Activated naive CD8-positive, alpha-beta T cell treated with anti-CD3 and anti-CD28 coated beads, Interleukin-2, amount 50 U/mL, for 24 hours (primary cell): ENCODE measurements at regions not wholly inside any gene's neighbourhood (a gene's known extent, or its start where the extent isn't known, plus 50 kb on each side); places are given as distances from the start of the nearest gene placed in this dataset.

Experiments used
- ATAC-seq: fragments of 150-1000 bp; cut with Tn5 transposase; one replicate; pipeline ENCODE4 v1.10.0; 2021
- DNase-seq: peaks from one replicate; pipeline ENCODE4 v3.0.0; 2021
- H3K27ac Mint-ChIP-seq: one replicate; pipeline ENCODE4 v1.8.0; 2021; ENCODE audit warnings: mild to moderate bottlenecking, mixed read lengths
- H3K27me3 Mint-ChIP-seq: one replicate; pipeline ENCODE4 v1.8.0; 2021; ENCODE audit warnings: mixed read lengths
- H3K36me3 Mint-ChIP-seq: one replicate; pipeline ENCODE4 v1.8.0; 2021; ENCODE audit warnings: low read depth, mixed read lengths
- H3K4me1 Mint-ChIP-seq: one replicate; pipeline ENCODE4 v1.8.0; 2021; ENCODE audit warnings: mixed read lengths
- H3K4me3 Mint-ChIP-seq: one replicate; pipeline ENCODE4 v1.8.0; 2021; ENCODE audit warnings: mild to moderate bottlenecking, moderate library complexity, mixed read lengths
- H3K9me3 Mint-ChIP-seq: one replicate; pipeline ENCODE4 v1.8.0; 2021; ENCODE audit warnings: mixed read lengths

DNA sequence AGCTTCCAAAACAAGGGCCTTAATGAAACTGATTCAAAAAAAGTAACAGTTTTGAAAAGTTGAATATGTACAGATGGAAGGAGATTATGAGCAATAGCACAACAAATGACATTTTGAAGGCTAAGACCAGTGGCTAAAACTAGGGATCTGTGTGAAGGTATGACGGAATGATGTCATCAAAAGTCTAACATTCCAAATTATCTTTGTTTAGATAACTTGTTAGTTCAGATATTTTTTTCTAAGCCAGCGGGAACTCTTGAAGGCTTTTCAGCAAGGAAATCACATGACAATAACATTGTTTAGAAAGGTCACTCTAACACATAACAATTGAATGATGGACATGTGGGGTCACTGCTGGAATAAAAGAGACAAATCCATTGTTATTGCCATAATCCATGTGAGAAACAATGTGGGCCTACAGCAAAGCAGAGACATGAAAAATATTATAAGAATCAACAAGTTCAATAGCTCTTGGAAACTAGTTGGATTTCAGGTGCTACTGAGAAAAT, 260.5 kb downstream of the CASP12 start:
- Mint-ChIP-seq H3K9me3 (peaks cover 4% of the 10 kb centered on the region), H3K27ac (no peak overlapping the region), H3K27me3 (no peaks in the 10 kb centered on the region), H3K4me3 (no peak overlapping the region), H3K4me1 (no peaks in the 10 kb centered on the region), H3K36me3 (no peaks in the 10 kb centered on the region)
- no peak for ATAC-seq
- no peak for DNase-seq

- H3K27me3 Mint-ChIP-seq, result no peaks in the 10 kb centered on the region
- no peaks in the 10 kb centered on the region for H3K9me3 Mint-ChIP-seq
- no peak overlapping the region for H3K27ac Mint-ChIP-seq
- H3K36me3 Mint-ChIP-seq, result no peaks in the 10 kb centered on the region
- H3K4me1 Mint-ChIP-seq, result no peaks in the 10 kb centered on the region
- no peak for DNase-seq
- H3K4me3 Mint-ChIP-seq, result no peak overlapping the region
- no peak for ATAC-seq
Observed at GRCh38 chr11:104633226-104633625, 265.0 kb downstream of the CASP12 start.

DNA sequence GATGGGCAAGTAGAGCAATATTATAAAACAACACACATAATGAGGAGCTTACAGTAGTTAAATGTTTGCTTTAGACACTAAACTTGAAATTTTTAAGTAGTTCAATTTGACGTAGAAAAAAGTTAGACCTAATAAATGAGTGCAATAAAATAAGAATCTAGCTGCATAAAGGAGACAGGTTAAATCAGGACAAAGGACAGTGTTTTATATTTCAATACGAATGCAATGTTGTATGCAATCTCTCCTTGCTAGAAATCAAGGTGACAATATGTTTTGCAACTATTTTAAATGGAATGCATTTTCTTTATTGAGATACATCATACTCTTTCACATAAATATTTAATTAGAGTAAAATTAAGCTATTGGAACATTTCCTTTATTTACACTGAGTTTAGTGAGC, 267.9 kb downstream of the CASP12 start:
- H3K27me3 Mint-ChIP-seq, result no peaks in the 10 kb centered on the region
- H3K4me3 Mint-ChIP-seq, result no peak overlapping the region
- no peaks in the 10 kb centered on the region for H3K36me3 Mint-ChIP-seq
- H3K4me1 Mint-ChIP-seq, result no peaks in the 10 kb centered on the region
- H3K27ac Mint-ChIP-seq, result no peak overlapping the region
- H3K9me3 Mint-ChIP-seq, result no peaks in the 10 kb centered on the region
- ATAC-seq, result no peak
- DNase-seq, result no peak

DNA sequence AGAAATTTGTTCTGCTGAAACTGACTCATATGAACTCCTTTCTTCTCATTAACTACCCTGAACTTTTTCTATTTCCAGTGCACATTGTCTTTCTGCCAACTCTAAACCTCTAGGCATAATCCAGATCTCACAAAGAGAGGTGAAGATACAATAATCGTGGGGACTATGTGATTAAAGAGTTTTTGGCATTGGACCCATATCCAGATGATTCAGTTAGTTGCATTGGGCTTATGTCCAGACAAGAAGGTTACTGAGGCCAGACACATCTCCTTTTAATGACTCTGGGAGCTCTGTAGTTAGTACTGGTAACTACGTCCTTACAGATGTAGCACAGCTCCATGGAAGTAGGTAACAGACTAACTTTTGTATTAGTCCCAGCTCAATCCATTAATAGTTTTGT, 273.0 kb downstream of the CASP12 start:
- ATAC-seq (no peak), DNase-seq (no peak)
- Mint-ChIP-seq H3K4me1 (peaks cover 29% of the 10 kb centered on the region), H3K27me3 (no peaks in the 10 kb centered on the region), H3K4me3 (no peak overlapping the region), H3K27ac (peak overlapping the region; percentile 16), H3K36me3 (peaks cover 4% of the 10 kb centered on the region), H3K9me3 (peaks cover 19% of the 10 kb centered on the region)

DNA sequence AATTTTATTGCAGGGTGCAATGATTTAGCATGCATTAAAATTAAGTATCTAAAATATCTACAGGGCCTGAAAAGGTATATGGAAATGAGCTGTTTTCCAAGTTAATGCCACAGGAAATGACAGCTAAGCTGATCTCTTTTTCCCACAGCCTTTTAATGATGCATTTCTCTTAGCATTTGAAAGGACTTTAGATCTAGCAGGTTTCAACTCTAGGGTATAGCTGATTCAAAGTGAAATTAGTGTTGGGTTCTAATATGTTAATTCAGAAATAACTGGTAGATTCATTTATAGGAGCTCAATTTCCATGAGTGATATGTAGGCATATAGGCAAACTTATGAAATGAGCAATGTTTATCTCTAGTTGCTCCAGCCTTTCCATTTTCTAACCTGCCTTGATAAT, 274.2 kb downstream of the CASP12 start:
- no peaks in the 10 kb centered on the region for H3K27me3 Mint-ChIP-seq
- H3K4me3 Mint-ChIP-seq, result peak overlapping the region; percentile 18
- peaks cover 19% of the 10 kb centered on the region for H3K9me3 Mint-ChIP-seq
- peaks cover 29% of the 10 kb centered on the region for H3K4me1 Mint-ChIP-seq
- DNase-seq (no peak), ATAC-seq (peak; percentile 89)
- peaks cover 4% of the 10 kb centered on the region for H3K36me3 Mint-ChIP-seq
- peak overlapping the region; percentile 73 for H3K27ac Mint-ChIP-seq

GRCh38 chr11:104623518-104623917, 274.7 kb downstream of the CASP12 start:
- H3K27ac Mint-ChIP-seq, result peak overlapping the region; percentile 73
- H3K27me3 Mint-ChIP-seq, result no peaks in the 10 kb centered on the region
- H3K9me3 Mint-ChIP-seq, result peaks cover 19% of the 10 kb centered on the region
- peaks cover 29% of the 10 kb centered on the region for H3K4me1 Mint-ChIP-seq
- H3K36me3 Mint-ChIP-seq, result peaks cover 4% of the 10 kb centered on the region
- ATAC-seq, result no peak
- H3K4me3 Mint-ChIP-seq, result no peak overlapping the region
- DNase-seq, result no peak

DNA sequence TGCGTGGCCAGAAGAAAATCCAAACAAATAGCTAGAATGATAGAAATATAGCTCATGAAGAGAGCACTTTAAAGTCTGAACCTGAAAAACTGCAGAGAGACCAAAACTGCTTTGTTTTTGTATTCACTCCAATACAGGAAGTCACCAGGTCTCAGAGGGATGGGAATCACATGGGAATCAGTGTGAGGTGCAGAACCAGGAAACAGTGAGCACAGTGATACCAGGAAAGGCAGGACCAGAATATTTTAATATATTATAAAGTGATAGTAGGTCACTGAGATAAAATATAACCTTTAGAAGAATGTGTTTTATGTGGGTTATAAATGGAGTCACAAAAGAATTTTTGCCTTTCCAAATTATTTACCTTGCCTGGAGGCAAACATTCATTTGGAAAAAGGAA, 277.3 kb downstream of the CASP12 start:
- H3K9me3 Mint-ChIP-seq, result peaks cover 30% of the 10 kb centered on the region
- DNase-seq, result no peak
- H3K27me3 Mint-ChIP-seq, result no peaks in the 10 kb centered on the region
- no peak overlapping the region for H3K4me3 Mint-ChIP-seq
- ATAC-seq, result no peak
- peaks cover 4% of the 10 kb centered on the region for H3K36me3 Mint-ChIP-seq
- peaks cover 29% of the 10 kb centered on the region for H3K4me1 Mint-ChIP-seq
- H3K27ac Mint-ChIP-seq, result no peak overlapping the region

- H3K4me3 Mint-ChIP-seq, result no peak overlapping the region
- peaks cover 33% of the 10 kb centered on the region for H3K9me3 Mint-ChIP-seq
- DNase-seq, result no peak
- no peak overlapping the region for H3K27ac Mint-ChIP-seq
- no peak for ATAC-seq
- H3K36me3 Mint-ChIP-seq, result peaks cover 4% of the 10 kb centered on the region
- peaks cover 26% of the 10 kb centered on the region for H3K4me1 Mint-ChIP-seq
- H3K27me3 Mint-ChIP-seq, result no peaks in the 10 kb centered on the region
Observed at GRCh38 chr11:104619751-104620150, 278.5 kb downstream of the CASP12 start.

GRCh38 chr11:104618954-104619353, 279.3 kb downstream of the CASP12 start:
- no peak overlapping the region for H3K27ac Mint-ChIP-seq
- peaks cover 4% of the 10 kb centered on the region for H3K36me3 Mint-ChIP-seq
- ATAC-seq (no peak), DNase-seq (no peak)
- peaks cover 32% of the 10 kb centered on the region for H3K9me3 Mint-ChIP-seq
- no peak overlapping the region for H3K4me3 Mint-ChIP-seq
- peaks cover 23% of the 10 kb centered on the region for H3K4me1 Mint-ChIP-seq
- no peaks in the 10 kb centered on the region for H3K27me3 Mint-ChIP-seq

DNA sequence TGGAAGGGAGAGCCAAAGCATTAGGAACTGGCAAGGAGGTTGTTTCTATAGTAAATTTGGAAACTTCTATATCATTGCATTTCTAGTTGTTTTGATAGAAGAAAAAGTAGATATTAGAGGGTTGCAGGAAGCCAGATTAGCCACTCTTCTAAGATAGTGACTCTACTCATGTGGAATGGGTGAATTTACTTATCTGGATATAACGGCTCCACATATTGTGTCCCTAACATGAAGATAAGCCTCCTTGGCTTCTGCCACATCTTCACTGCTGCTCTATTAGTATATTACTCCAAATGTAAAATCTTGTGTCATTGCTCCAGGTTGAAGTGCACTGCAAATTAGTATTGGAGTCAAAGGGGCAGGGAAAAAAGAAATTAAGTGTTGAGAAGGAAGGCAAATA, 283.3 kb downstream of the CASP12 start:
- DNase-seq, result no peak
- Mint-ChIP-seq H3K36me3 (no peaks in the 10 kb centered on the region), H3K27ac (no peak overlapping the region), H3K4me1 (peaks cover 11% of the 10 kb centered on the region), H3K4me3 (no peak overlapping the region), H3K9me3 (peaks cover 14% of the 10 kb centered on the region), H3K27me3 (no peaks in the 10 kb centered on the region)
- ATAC-seq, result no peak

GRCh38 chr11:104614117-104614680, 284.1 kb downstream of the CASP12 start:
- no peak overlapping the region for H3K4me3 Mint-ChIP-seq
- ATAC-seq (peak; percentile 44), DNase-seq (no peak)
- peaks cover 19% of the 10 kb centered on the region for H3K4me1 Mint-ChIP-seq
- H3K36me3 Mint-ChIP-seq, result no peaks in the 10 kb centered on the region
- peaks cover 14% of the 10 kb centered on the region for H3K9me3 Mint-ChIP-seq
- no peak overlapping the region for H3K27ac Mint-ChIP-seq
- no peaks in the 10 kb centered on the region for H3K27me3 Mint-ChIP-seq

DNA sequence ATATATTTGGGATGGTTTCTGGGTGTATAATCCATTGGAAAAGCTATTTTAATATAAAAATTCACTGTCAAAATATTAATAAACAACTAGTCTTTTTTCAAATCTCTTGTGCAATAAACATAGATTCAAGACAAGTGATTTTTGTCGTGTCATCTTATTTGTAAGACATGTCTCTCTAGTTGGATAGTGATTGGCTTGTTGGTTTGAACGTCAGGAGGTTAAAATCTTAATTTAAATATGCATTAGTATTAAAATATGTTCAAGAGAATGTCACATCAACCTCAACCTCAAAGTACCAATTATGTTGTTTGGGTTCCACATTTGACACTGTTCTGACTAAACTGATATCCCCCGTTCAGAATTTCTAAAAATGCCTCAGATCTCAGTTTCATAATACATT, 287.6 kb downstream of the CASP12 start:
- H3K9me3 Mint-ChIP-seq, result no peaks in the 10 kb centered on the region
- no peak overlapping the region for H3K27ac Mint-ChIP-seq
- H3K27me3 Mint-ChIP-seq, result no peaks in the 10 kb centered on the region
- H3K36me3 Mint-ChIP-seq, result no peaks in the 10 kb centered on the region
- H3K4me3 Mint-ChIP-seq, result no peak overlapping the region
- peaks cover 20% of the 10 kb centered on the region for H3K4me1 Mint-ChIP-seq
- DNase-seq, result no peak
- no peak for ATAC-seq

GRCh38 chr11:104609311-104610085, 288.8 kb downstream of the CASP12 start:
- DNase-seq (peak; percentile 8), ATAC-seq (peak; percentile 95)
- no peaks in the 10 kb centered on the region for H3K36me3 Mint-ChIP-seq
- H3K27me3 Mint-ChIP-seq, result no peaks in the 10 kb centered on the region
- no peak overlapping the region for H3K27ac Mint-ChIP-seq
- no peak overlapping the region for H3K4me3 Mint-ChIP-seq
- H3K9me3 Mint-ChIP-seq, result no peaks in the 10 kb centered on the region
- H3K4me1 Mint-ChIP-seq, result peaks cover 20% of the 10 kb centered on the region

GRCh38 chr11:104602643-104603042, 295.6 kb downstream of the CASP12 start:
- ATAC-seq (no peak), DNase-seq (no peak)
- H3K36me3 Mint-ChIP-seq, result peaks cover 2% of the 10 kb centered on the region
- H3K9me3 Mint-ChIP-seq, result peaks cover 17% of the 10 kb centered on the region
- H3K4me3 Mint-ChIP-seq, result no peak overlapping the region
- H3K4me1 Mint-ChIP-seq, result no peaks in the 10 kb centered on the region
- H3K27me3 Mint-ChIP-seq, result peaks cover 3% of the 10 kb centered on the region
- H3K27ac Mint-ChIP-seq, result no peak overlapping the region

DNA sequence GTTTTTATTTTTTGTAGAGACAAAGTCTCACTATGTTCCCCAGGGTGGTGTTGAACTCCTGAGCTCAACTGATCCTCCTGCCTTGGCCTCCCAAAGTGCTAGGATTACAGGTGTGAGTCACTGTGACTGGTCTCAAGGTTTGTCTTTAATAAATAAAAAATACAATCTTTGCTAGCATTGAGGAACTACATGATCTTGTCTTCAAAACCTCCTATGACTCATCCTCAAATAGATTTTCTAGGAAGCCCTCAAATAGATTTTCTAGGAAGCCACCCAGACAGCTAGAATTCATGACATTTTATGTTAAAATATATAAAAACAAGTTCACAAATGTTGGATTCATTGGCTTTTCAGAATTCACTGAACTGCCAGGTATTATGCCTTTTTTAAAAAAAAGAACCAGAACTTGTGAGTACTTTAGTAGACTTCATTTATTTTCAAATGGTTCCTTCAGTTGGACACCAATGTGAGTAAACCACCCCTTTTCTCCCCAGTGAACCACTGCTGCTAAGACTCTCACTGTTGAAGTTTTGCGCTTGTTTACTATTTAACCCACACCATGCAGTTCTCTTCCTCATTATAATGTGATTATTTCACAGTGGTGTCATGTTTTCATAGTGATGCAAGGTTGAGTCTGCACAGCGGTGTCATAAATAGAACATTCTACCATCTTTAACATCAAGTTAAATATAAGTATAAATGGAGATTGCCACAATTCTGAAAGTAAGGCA, 303.9 kb downstream of the CASP12 start:
- Mint-ChIP-seq H3K27ac (no peak overlapping the region), H3K9me3 (peaks cover 3% of the 10 kb centered on the region), H3K4me3 (no peak overlapping the region), H3K27me3 (peaks cover 3% of the 10 kb centered on the region), H3K4me1 (peaks cover 6% of the 10 kb centered on the region), H3K36me3 (no peaks in the 10 kb centered on the region)
- ATAC-seq (peak; percentile 36), DNase-seq (no peak)
